ENCODE measurements at regions not wholly inside any gene's neighbourhood (a gene's known extent, or its start where the extent isn't known, plus 50 kb on each side); places are given as distances from the start of the nearest gene placed in this dataset.
"Not testable (repeated sequence)": the region's sequence is repeated elsewhere in the genome, so short reads cannot be mapped to it uniquely, and the experiment has no call there.

DNA sequence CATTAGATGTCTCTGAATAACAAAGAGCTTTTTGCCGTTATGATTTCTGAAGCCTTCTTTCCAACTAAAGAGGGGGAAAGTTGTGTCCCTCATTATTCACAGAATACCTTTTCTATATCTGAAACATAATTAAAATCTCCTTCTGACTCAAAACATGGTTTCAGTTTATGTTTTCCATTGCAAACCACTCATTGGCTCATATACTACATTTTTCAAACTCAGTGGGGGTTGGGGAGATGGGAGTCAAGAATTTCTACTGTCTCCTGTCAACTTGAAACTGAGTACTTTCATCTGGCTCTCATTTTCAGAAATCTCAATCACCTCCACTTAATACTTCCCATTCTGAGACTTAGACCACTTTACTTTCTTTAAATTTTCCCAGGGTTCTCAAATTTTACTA, 1839.5 kb upstream of the PCDH10 start:
- no peak for DNase-seq (ENCODE audit: low read depth)

GRCh38 chr4:131316086-131316485, 1833.0 kb upstream of the PCDH10 start:
- DNase-seq (ENCODE audit: low read depth): no peak

- DNase-seq (ENCODE audit: low read depth): no peak
Observed at GRCh38 chr4:131337936-131338335, 1811.2 kb upstream of the PCDH10 start.

DNA sequence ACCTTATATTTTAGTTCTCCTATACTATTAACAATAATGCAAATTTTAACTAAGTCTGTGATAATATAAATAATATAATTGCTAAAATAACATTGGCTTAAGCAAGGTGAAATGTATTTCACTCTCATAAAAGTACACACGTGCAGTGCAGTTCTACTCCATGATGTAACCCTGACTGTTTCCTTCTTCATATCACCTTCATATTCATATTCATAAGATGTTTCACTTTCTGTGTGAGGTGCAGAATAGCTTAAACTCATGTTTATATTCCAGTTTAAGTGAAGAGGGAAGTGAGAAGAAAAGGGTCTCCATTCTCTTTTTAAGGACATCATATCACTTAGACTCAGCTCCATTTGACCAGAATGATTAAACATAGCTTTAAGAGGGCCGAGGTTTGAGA, 1810.0 kb upstream of the PCDH10 start:
- DNase-seq (ENCODE audit: low read depth): no peak

- no peak for DNase-seq (ENCODE audit: low read depth)
Observed at GRCh38 chr4:131344761-131345160, 1804.3 kb upstream of the PCDH10 start.

- DNase-seq (ENCODE audit: low read depth): no peak
Observed at GRCh38 chr4:131347816-131348215, 1801.3 kb upstream of the PCDH10 start.

DNA sequence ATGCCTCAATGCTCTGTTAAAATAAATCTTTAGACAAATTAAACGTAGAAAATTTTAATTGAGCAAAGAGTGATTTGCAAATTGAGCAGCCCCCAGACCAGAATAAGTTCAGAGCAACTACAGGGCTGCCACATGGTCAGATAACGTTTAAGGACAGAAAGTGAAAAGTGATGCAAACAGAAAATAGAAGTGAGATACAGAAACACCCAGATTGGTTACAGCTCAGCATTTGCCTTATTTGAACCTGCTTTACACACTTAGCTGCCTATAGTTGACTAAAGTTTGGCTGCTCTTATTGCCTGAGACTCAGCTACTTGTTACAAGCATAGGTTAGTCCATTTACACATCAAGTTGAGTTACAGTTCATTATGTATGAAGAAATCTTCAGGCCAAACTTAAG, 1800.8 kb upstream of the PCDH10 start:
- no peak for DNase-seq (ENCODE audit: low read depth)

GRCh38 chr4:131352371-131352770, 1796.7 kb upstream of the PCDH10 start:
- not testable (repeated sequence) for DNase-seq (ENCODE audit: low read depth)

DNA sequence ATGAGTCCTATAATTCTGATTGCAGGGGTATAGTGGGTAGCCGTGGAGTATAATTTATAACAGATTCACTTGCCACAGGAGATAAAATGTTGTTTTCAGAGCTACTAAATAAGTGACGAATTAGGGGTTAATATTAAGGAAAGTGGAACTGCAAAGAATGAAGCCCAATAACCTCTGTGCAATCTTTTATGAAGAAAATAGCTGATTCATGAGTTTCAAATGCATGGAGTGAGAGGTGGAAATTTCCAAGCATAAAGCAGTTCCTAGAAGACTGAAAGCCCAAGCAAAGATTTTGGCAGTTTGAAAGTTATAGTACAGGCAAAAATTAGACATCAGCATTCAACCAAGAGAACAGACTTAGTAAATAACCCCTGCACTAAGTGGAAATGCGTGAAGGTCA, 1782.4 kb upstream of the PCDH10 start:
- DNase-seq (ENCODE audit: low read depth): no peak

DNA sequence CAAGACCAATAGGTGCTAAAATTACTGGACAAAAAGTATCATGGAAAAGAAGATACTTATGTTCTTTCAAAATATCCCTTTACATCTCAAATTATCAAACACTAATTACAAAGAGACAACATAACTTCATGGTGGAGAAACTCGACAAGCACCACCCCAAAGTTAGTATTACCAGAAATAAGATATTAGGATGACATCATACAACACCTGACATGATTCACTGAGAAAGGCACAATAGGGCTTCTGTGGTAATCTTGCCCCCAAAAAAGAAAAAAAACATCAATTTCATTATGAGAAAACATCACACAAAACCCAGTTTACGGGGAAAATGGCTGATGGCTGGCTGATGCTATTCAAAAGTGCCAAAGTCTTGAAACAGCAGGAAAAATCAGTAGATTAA, 1781.7 kb upstream of the PCDH10 start:
- no peak for DNase-seq (ENCODE audit: low read depth)

DNA sequence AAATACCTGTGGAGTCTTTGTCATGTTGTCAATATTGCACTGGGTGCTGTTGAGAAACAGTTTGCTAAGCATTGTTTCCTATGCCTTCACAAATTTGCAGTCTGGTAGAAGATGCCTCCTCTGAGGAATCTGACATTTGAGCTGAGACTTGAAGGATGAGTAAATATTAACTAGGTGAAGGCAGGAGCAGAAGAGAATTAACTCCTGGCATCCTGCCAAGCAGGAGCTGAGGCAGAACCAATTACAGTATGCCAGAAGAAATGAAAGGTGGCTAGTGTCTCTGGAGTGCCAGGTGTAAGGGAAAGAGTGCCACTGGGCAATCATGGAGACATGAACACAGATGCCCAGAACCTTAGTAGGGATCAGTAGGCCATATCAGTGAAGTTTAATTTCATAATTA, 1778.2 kb upstream of the PCDH10 start:
- no peak for DNase-seq (ENCODE audit: low read depth)

DNA sequence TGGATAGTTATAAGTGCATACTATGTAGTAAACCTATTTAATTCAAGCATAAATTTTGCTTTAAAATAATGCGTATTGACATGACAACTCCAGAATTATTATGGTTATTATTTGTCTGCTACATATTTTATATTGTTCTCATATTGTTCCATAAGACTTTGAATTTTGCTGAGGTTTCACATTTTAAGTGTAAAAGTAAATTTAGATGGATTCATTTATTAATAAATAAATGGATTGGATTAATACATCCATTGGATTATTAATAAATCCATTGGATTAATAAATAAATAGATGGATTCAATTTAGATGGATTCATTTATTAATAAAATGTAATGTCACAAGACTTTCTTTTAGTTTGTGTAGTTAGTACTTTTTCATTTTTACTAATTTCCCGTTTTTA, 1768.0 kb upstream of the PCDH10 start:
- no peak for DNase-seq (ENCODE audit: low read depth)

GRCh38 chr4:131382839-131383238, 1766.3 kb upstream of the PCDH10 start:
- no peak for DNase-seq (ENCODE audit: low read depth)

DNA sequence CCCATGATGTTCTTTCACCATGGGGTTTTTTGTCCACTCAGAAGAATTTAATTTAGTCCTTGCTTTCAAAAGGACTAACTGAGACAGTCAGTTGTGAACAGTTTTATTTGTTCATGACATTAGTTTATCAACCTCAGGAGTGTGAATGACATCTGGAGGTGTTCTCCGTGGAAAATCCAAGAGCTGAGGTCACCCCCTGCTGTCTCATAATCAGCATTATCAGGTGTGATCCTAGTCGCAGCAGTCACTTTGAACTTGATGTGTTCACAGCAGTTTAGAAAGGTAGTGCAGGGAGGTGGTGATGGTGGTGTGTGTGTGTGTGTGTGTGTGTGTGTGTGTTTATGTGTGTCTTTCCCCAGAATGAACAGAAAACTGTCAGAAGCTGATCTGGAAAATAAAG, 1760.8 kb upstream of the PCDH10 start:
- no peak for DNase-seq (ENCODE audit: low read depth)

DNA sequence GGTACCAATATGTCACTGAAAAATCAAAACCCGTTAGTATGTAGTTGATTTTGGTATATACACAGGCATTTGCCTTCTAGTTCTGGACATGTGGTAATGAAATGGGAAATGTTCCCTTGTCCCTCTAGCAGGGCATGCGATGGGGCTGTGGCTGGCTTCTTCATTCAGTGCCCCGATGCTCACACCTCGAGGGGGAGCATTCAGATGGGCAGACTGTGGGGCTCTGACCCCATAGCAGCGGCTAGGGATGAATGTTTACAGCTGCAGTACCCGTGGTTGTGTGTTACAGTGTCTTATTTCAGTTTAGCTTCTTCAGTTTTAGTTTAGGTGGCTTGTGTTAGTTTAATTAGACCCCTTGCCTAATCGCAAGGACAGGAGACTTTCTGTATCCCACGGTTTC, 1741.0 kb upstream of the PCDH10 start:
- DNase-seq (ENCODE audit: low read depth): no peak

- DNase-seq (ENCODE audit: low read depth): no peak
Observed at GRCh38 chr4:131411393-131411792, 1737.7 kb upstream of the PCDH10 start.

- no peak for DNase-seq (ENCODE audit: low read depth)
Observed at GRCh38 chr4:131419147-131419546, 1729.9 kb upstream of the PCDH10 start.

GRCh38 chr4:131426023-131426758, 1722.9 kb upstream of the PCDH10 start:
- no peak for DNase-seq (ENCODE audit: low read depth)

DNA sequence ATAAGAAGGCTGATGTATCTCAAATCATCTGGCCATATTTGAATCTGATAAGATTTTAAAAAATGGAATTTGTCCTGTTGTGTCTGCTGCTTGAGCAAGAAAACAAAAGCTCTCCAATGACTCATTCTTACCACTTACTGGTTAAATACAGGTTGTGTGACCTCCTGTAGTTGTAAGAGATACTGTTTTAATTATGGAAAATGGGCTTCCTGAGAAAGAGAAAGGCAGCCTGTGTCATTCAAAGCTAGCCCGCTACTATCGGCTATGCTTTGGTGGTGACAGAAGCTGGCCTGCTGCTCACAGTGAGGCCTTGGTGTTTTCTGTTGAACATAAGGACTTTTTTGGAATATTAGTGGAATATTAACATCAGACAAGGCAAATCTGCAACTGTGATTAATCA, 1722.1 kb upstream of the PCDH10 start:
- no peak for DNase-seq (ENCODE audit: low read depth)

DNA sequence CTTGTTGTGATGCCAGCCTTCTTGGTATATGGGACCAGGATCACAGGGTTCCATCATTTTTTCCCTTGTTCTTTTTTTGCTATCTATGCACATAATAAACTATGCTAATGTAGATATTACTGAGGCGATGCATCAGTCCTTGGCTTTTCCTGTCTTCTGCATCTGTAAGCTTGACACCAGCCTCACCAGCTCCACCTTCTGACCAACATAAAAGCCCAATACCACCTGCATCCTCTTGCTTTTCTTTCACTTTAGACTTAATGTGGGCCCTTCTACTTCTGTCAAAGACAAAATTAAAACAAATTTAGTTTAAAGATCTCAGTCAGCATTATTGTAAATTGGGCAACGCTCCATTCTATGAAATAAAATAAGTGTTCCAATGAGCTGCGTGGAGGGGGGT, 1718.8 kb upstream of the PCDH10 start:
- DNase-seq (ENCODE audit: low read depth): no peak

GRCh38 chr4:131441004-131441688, 1707.9 kb upstream of the PCDH10 start:
- no peak for DNase-seq (ENCODE audit: low read depth)

DNA sequence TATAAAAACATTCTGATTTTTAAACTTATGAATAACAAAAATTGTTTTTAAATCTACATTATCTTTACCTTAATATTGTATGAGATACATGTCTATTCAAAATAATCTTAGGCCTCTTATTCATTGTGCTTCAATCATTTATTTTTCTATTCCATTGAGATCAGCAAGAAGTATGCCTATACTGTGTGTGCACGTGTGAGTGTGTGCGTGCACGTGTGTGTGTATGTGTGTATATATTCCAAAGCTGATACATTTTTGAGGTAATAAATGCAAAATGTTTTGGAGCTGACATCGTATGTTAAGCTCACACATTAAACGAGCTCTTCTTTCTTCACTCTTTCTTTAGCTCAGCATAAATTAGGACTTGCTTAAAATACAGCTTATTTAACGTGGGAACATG, 1701.2 kb upstream of the PCDH10 start:
- no peak for DNase-seq (ENCODE audit: low read depth)

- DNase-seq (ENCODE audit: low read depth): no peak
Observed at GRCh38 chr4:131450572-131451209, 1698.4 kb upstream of the PCDH10 start.
